ENCODE measurements at regions not wholly inside any gene's neighbourhood (a gene's known extent, or its start where the extent isn't known, plus 50 kb on each side); places are given as distances from the start of the nearest gene placed in this dataset.
"Not testable (repeated sequence)": the region's sequence is repeated elsewhere in the genome, so short reads cannot be mapped to it uniquely, and the experiment has no call there.

GRCh38 chr3:191637611-191638010, 176.6 kb downstream of the PYDC2 start:
- Histone ChIP-seq H3K27me3 (ENCODE audit: control insufficient read depth in 1 of 2, insufficient read depth in 2 of 2, low read length in 2 of 2) (no peaks in the 10 kb centered on the region), H3K9me3 (ENCODE audit: control insufficient read depth in 1 of 2, low read length in 2 of 2) (no peaks in the 10 kb centered on the region), H3K27ac (ENCODE audit: low read depth, low read length) (no peak overlapping the region), H3K4me3 (ENCODE audit: low read depth in 1 of 2, low read length in 2 of 2) (no peak overlapping the region), H3K9ac (ENCODE audit: low read depth in 1 of 2, low read length in 2 of 2) (no peak overlapping the region), H3K36me3 (ENCODE audit: control insufficient read depth in 1 of 2, insufficient read depth in 2 of 2, low read length in 2 of 2) (no peaks in the 10 kb centered on the region), H3K4me1 (ENCODE audit: control insufficient read depth in 1 of 2, insufficient read depth in 2 of 2, low read length in 2 of 2) (no peaks in the 10 kb centered on the region)

GRCh38 chr3:191641789-191642188, 180.8 kb downstream of the PYDC2 start:
- Histone ChIP-seq H3K4me1 (ENCODE audit: control insufficient read depth in 1 of 2, insufficient read depth in 2 of 2, low read length in 2 of 2) (no peaks in the 10 kb centered on the region), H3K36me3 (ENCODE audit: control insufficient read depth in 1 of 2, insufficient read depth in 2 of 2, low read length in 2 of 2) (no peaks in the 10 kb centered on the region), H3K27ac (ENCODE audit: low read depth, low read length) (no peak overlapping the region), H3K9me3 (ENCODE audit: control insufficient read depth in 1 of 2, low read length in 2 of 2) (no peaks in the 10 kb centered on the region), H3K4me3 (ENCODE audit: low read depth in 1 of 2, low read length in 2 of 2) (no peak overlapping the region), H3K27me3 (ENCODE audit: control insufficient read depth in 1 of 2, insufficient read depth in 2 of 2, low read length in 2 of 2) (no peaks in the 10 kb centered on the region), H3K9ac (ENCODE audit: low read depth in 1 of 2, low read length in 2 of 2) (no peak overlapping the region)

GRCh38 chr3:191644291-191644690, 183.3 kb downstream of the PYDC2 start:
- no peak overlapping the region for H3K27ac ChIP-seq (ENCODE audit: low read depth, low read length)
- H3K4me3 ChIP-seq (ENCODE audit: low read depth in 1 of 2, low read length in 2 of 2), result no peak overlapping the region
- H3K9me3 ChIP-seq (ENCODE audit: control insufficient read depth in 1 of 2, low read length in 2 of 2), result no peaks in the 10 kb centered on the region
- H3K9ac ChIP-seq (ENCODE audit: low read depth in 1 of 2, low read length in 2 of 2), result no peak overlapping the region
- H3K27me3 ChIP-seq (ENCODE audit: control insufficient read depth in 1 of 2, insufficient read depth in 2 of 2, low read length in 2 of 2), result no peaks in the 10 kb centered on the region
- no peaks in the 10 kb centered on the region for H3K36me3 ChIP-seq (ENCODE audit: control insufficient read depth in 1 of 2, insufficient read depth in 2 of 2, low read length in 2 of 2)
- H3K4me1 ChIP-seq (ENCODE audit: control insufficient read depth in 1 of 2, insufficient read depth in 2 of 2, low read length in 2 of 2), result peaks cover 0 to 13% of the 10 kb centered on the region in 2 donors

- H3K36me3 ChIP-seq (ENCODE audit: control insufficient read depth in 1 of 2, insufficient read depth in 2 of 2, low read length in 2 of 2), result no peaks in the 10 kb centered on the region
- H3K9me3 ChIP-seq (ENCODE audit: control insufficient read depth in 1 of 2, low read length in 2 of 2), result peaks cover 0 to 8% of the 10 kb centered on the region in 2 donors
- no peak overlapping the region for H3K4me3 ChIP-seq (ENCODE audit: low read depth in 1 of 2, low read length in 2 of 2)
- H3K9ac ChIP-seq (ENCODE audit: low read depth in 1 of 2, low read length in 2 of 2), result no peak overlapping the region
- no peaks in the 10 kb centered on the region for H3K27me3 ChIP-seq (ENCODE audit: control insufficient read depth in 1 of 2, insufficient read depth in 2 of 2, low read length in 2 of 2)
- peaks cover 0 to 13% of the 10 kb centered on the region in 2 donors for H3K4me1 ChIP-seq (ENCODE audit: control insufficient read depth in 1 of 2, insufficient read depth in 2 of 2, low read length in 2 of 2)
- H3K27ac ChIP-seq (ENCODE audit: low read depth, low read length), result no peak overlapping the region
Observed at GRCh38 chr3:191646242-191646641, 185.3 kb downstream of the PYDC2 start.

- Histone ChIP-seq H3K9ac (ENCODE audit: low read depth in 1 of 2, low read length in 2 of 2) (no peak overlapping the region), H3K27ac (ENCODE audit: low read depth, low read length) (no peak overlapping the region), H3K27me3 (ENCODE audit: control insufficient read depth in 1 of 2, insufficient read depth in 2 of 2, low read length in 2 of 2) (no peaks in the 10 kb centered on the region), H3K4me3 (ENCODE audit: low read depth in 1 of 2, low read length in 2 of 2) (no peak overlapping the region), H3K36me3 (ENCODE audit: control insufficient read depth in 1 of 2, insufficient read depth in 2 of 2, low read length in 2 of 2) (no peaks in the 10 kb centered on the region), H3K9me3 (ENCODE audit: control insufficient read depth in 1 of 2, low read length in 2 of 2) (peaks cover 0 to 8% of the 10 kb centered on the region in 2 donors), H3K4me1 (ENCODE audit: control insufficient read depth in 1 of 2, insufficient read depth in 2 of 2, low read length in 2 of 2) (peaks cover 0 to 13% of the 10 kb centered on the region in 2 donors)
Observed at GRCh38 chr3:191648787-191649186, 187.8 kb downstream of the PYDC2 start.

- Histone ChIP-seq H3K36me3 (ENCODE audit: control insufficient read depth in 1 of 2, insufficient read depth in 2 of 2, low read length in 2 of 2) (no peaks in the 10 kb centered on the region), H3K27ac (ENCODE audit: low read depth, low read length) (no peak overlapping the region), H3K27me3 (ENCODE audit: control insufficient read depth in 1 of 2, insufficient read depth in 2 of 2, low read length in 2 of 2) (no peaks in the 10 kb centered on the region), H3K9ac (ENCODE audit: low read depth in 1 of 2, low read length in 2 of 2) (no peak overlapping the region), H3K9me3 (ENCODE audit: control insufficient read depth in 1 of 2, low read length in 2 of 2) (peaks cover 0 to 8% of the 10 kb centered on the region in 2 donors), H3K4me3 (ENCODE audit: low read depth in 1 of 2, low read length in 2 of 2) (no peak overlapping the region), H3K4me1 (ENCODE audit: control insufficient read depth in 1 of 2, insufficient read depth in 2 of 2, low read length in 2 of 2) (peaks cover 0 to 13% of the 10 kb centered on the region in 2 donors)
Observed at GRCh38 chr3:191649626-191650025, 188.7 kb downstream of the PYDC2 start.

- H3K27ac ChIP-seq (ENCODE audit: low read depth, low read length); H3K9ac ChIP-seq (ENCODE audit: low read depth in 1 of 2, low read length in 2 of 2); H3K4me1 ChIP-seq (ENCODE audit: control insufficient read depth in 1 of 2, insufficient read depth in 2 of 2, low read length in 2 of 2); H3K27me3 ChIP-seq (ENCODE audit: control insufficient read depth in 1 of 2, insufficient read depth in 2 of 2, low read length in 2 of 2); H3K4me3 ChIP-seq (ENCODE audit: low read depth in 1 of 2, low read length in 2 of 2); H3K9me3 ChIP-seq (ENCODE audit: control insufficient read depth in 1 of 2, low read length in 2 of 2); H3K36me3 ChIP-seq (ENCODE audit: control insufficient read depth in 1 of 2, insufficient read depth in 2 of 2, low read length in 2 of 2): not testable (repeated sequence)
Observed at GRCh38 chr3:191658781-191659419, 197.9 kb downstream of the PYDC2 start.

GRCh38 chr3:191662150-191662549, 201.2 kb downstream of the PYDC2 start:
- H3K4me1 ChIP-seq (ENCODE audit: control insufficient read depth in 1 of 2, insufficient read depth in 2 of 2, low read length in 2 of 2); H3K36me3 ChIP-seq (ENCODE audit: control insufficient read depth in 1 of 2, insufficient read depth in 2 of 2, low read length in 2 of 2): not testable (repeated sequence)

GRCh38 chr3:191680989-191681597, 220.1 kb downstream of the PYDC2 start:
- H3K36me3 ChIP-seq (ENCODE audit: control insufficient read depth in 1 of 2, insufficient read depth in 2 of 2, low read length in 2 of 2), result no peaks in the 10 kb centered on the region
- H3K27me3 ChIP-seq (ENCODE audit: control insufficient read depth in 1 of 2, insufficient read depth in 2 of 2, low read length in 2 of 2), result no peaks in the 10 kb centered on the region
- H3K9me3 ChIP-seq (ENCODE audit: control insufficient read depth in 1 of 2, low read length in 2 of 2), result no peaks in the 10 kb centered on the region
- no peaks in the 10 kb centered on the region for H3K4me1 ChIP-seq (ENCODE audit: control insufficient read depth in 1 of 2, insufficient read depth in 2 of 2, low read length in 2 of 2)
- H3K27ac ChIP-seq (ENCODE audit: low read depth, low read length), result no peak overlapping the region
- H3K4me3 ChIP-seq (ENCODE audit: low read depth in 1 of 2, low read length in 2 of 2), result no peak overlapping the region
- no peak overlapping the region for H3K9ac ChIP-seq (ENCODE audit: low read depth in 1 of 2, low read length in 2 of 2)

More at GRCh38 chr3:191662150-191662549, 201.2 kb downstream of the PYDC2 start:
- H3K27ac ChIP-seq (ENCODE audit: low read depth, low read length); H3K27me3 ChIP-seq (ENCODE audit: control insufficient read depth in 1 of 2, insufficient read depth in 2 of 2, low read length in 2 of 2); H3K4me3 ChIP-seq (ENCODE audit: low read depth in 1 of 2, low read length in 2 of 2); H3K9ac ChIP-seq (ENCODE audit: low read depth in 1 of 2, low read length in 2 of 2); H3K9me3 ChIP-seq (ENCODE audit: control insufficient read depth in 1 of 2, low read length in 2 of 2): not testable (repeated sequence)

- Histone ChIP-seq H3K9ac (ENCODE audit: low read depth in 1 of 2, low read length in 2 of 2) (no peak overlapping the region), H3K27ac (ENCODE audit: low read depth, low read length) (no peak overlapping the region), H3K4me3 (ENCODE audit: low read depth in 1 of 2, low read length in 2 of 2) (no peak overlapping the region), H3K27me3 (ENCODE audit: control insufficient read depth in 1 of 2, insufficient read depth in 2 of 2, low read length in 2 of 2) (no peaks in the 10 kb centered on the region), H3K9me3 (ENCODE audit: control insufficient read depth in 1 of 2, low read length in 2 of 2) (no peaks in the 10 kb centered on the region), H3K4me1 (ENCODE audit: control insufficient read depth in 1 of 2, insufficient read depth in 2 of 2, low read length in 2 of 2) (no peaks in the 10 kb centered on the region), H3K36me3 (ENCODE audit: control insufficient read depth in 1 of 2, insufficient read depth in 2 of 2, low read length in 2 of 2) (no peaks in the 10 kb centered on the region)
Observed at GRCh38 chr3:191682961-191683360, 222.0 kb downstream of the PYDC2 start.

Measured in duodenal mucosa (tissue), 2 donors.